ENCODE measurements at regions not wholly inside any gene's neighbourhood (a gene's known extent, or its start where the extent isn't known, plus 50 kb on each side); places are given as distances from the start of the nearest gene placed in this dataset.

GRCh38 chr1:70899735-70900134 lies 147.9 kb downstream of the PTGER3 start:
- TF ChIP-seq CTCF (IDR thresholded peaks at IDR 0.05; ENCODE audit: borderline replicate concordance, insufficient read depth, low read depth, low read length): no peak
- H3K4me3 ChIP-seq (ENCODE audit: low read depth, low read length): no peak overlapping the region

- no peak overlapping the region for H3K4me3 ChIP-seq (ENCODE audit: low read depth, low read length)
- no peak for TF ChIP-seq CTCF (IDR thresholded peaks at IDR 0.05; ENCODE audit: borderline replicate concordance, insufficient read depth, low read depth, low read length)
These were observed 145.4 kb downstream of the PTGER3 start for GRCh38 chr1:70902211-70902610.

- no peak for TF ChIP-seq CTCF (IDR thresholded peaks at IDR 0.05; ENCODE audit: borderline replicate concordance, insufficient read depth, low read depth, low read length)
- H3K4me3 ChIP-seq (ENCODE audit: low read depth, low read length): no peak overlapping the region
These were observed 140.8 kb downstream of the PTGER3 start for GRCh38 chr1:70906800-70907199.

GRCh38 chr1:70907563-70908310 lies 139.9 kb downstream of the PTGER3 start:
- H3K4me3 ChIP-seq (ENCODE audit: low read depth, low read length): no peak overlapping the region
- TF ChIP-seq CTCF (IDR thresholded peaks at IDR 0.05; ENCODE audit: borderline replicate concordance, insufficient read depth, low read depth, low read length): no peak

- no peak for TF ChIP-seq CTCF (IDR thresholded peaks at IDR 0.05; ENCODE audit: borderline replicate concordance, insufficient read depth, low read depth, low read length)
- no peak overlapping the region for H3K4me3 ChIP-seq (ENCODE audit: low read depth, low read length)
These were observed 138.3 kb downstream of the PTGER3 start for GRCh38 chr1:70909262-70909822.

- H3K4me3 ChIP-seq (ENCODE audit: low read depth, low read length): no peak overlapping the region
- no peak for TF ChIP-seq CTCF (IDR thresholded peaks at IDR 0.05; ENCODE audit: borderline replicate concordance, insufficient read depth, low read depth, low read length)
These were observed 137.6 kb downstream of the PTGER3 start for GRCh38 chr1:70910013-70910412.

- TF ChIP-seq CTCF (IDR thresholded peaks at IDR 0.05; ENCODE audit: borderline replicate concordance, insufficient read depth, low read depth, low read length): no peak
- H3K4me3 ChIP-seq (ENCODE audit: low read depth, low read length): no peak overlapping the region
These were observed 135.8 kb downstream of the PTGER3 start for GRCh38 chr1:70911861-70912260.

Data from GM12875 (cell line).